Stimulated activated CD4-positive, alpha-beta T cell treated with anti-CD3 and anti-CD28 coated beads, Interleukin-4, amount 100 ng/mL, for 1 hour (primary cell): ENCODE measurements at regions not wholly inside any gene's neighbourhood (a gene's known extent, or its start where the extent isn't known, plus 50 kb on each side); places are given as distances from the start of the nearest gene placed in this dataset.
"Not testable (repeated sequence)": the region's sequence is repeated elsewhere in the genome, so short reads cannot be mapped to it uniquely, and the experiment has no call there.

Experiments used
- DNase-seq: peaks from one replicate; pipeline ENCODE4 v3.0.0-alpha.2; 2020

- DNase-seq = not testable (repeated sequence)
Observed at GRCh38 chr15:101876031-101876430, 64.0 kb downstream of the OR4F15 start.

GRCh38 chr15:101877649-101878048 lies 65.6 kb downstream of the OR4F15 start:
- DNase-seq = not testable (repeated sequence)

GRCh38 chr15:101912349-101913287 lies 100.6 kb downstream of the OR4F15 start:
- DNase-seq = not testable (repeated sequence)

GRCh38 chr15:101924554-101924953 lies 112.6 kb downstream of the OR4F15 start:
- DNase-seq = not testable (repeated sequence)

GRCh38 chr15:101934506-101934905 lies 122.5 kb downstream of the OR4F15 start:
- DNase-seq = not testable (repeated sequence)

- DNase-seq = not testable (repeated sequence)
Observed at GRCh38 chr15:101937362-101937761, 125.4 kb downstream of the OR4F15 start.

- not testable (repeated sequence) for DNase-seq
Observed at GRCh38 chr15:101938555-101938954, 126.6 kb downstream of the OR4F15 start.

GRCh38 chr15:101945896-101946295 lies 133.9 kb downstream of the OR4F15 start:
- DNase-seq = not testable (repeated sequence)

- DNase-seq = not testable (repeated sequence)
Observed at GRCh38 chr15:101948491-101949010, 136.5 kb downstream of the OR4F15 start.

GRCh38 chr15:101949380-101950065 lies 137.5 kb downstream of the OR4F15 start:
- DNase-seq = not testable (repeated sequence)

- DNase-seq = not testable (repeated sequence)
Observed at GRCh38 chr15:101953993-101954392, 142.0 kb downstream of the OR4F15 start.

- not testable (repeated sequence) for DNase-seq
Observed at GRCh38 chr15:101955840-101956239, 143.8 kb downstream of the OR4F15 start.

GRCh38 chr15:101958656-101959055 lies 146.7 kb downstream of the OR4F15 start:
- DNase-seq = not testable (repeated sequence)

- DNase-seq = peak; percentile 3
Observed at GRCh38 chr15:101961263-101961662, 149.3 kb downstream of the OR4F15 start.

- DNase-seq = not testable (repeated sequence)
Observed at GRCh38 chr15:101961765-101962164, 149.8 kb downstream of the OR4F15 start.

GRCh38 chr15:101963687-101964086 lies 151.7 kb downstream of the OR4F15 start:
- DNase-seq = not testable (repeated sequence)

GRCh38 chr15:101965353-101965752 lies 153.4 kb downstream of the OR4F15 start:
- not testable (repeated sequence) for DNase-seq

GRCh38 chr15:101965860-101966259 lies 153.9 kb downstream of the OR4F15 start:
- DNase-seq = peak; percentile 8

GRCh38 chr15:101967364-101967763 lies 155.4 kb downstream of the OR4F15 start:
- DNase-seq = not testable (repeated sequence)

- not testable (repeated sequence) for DNase-seq
Observed at GRCh38 chr15:101970605-101971004, 158.6 kb downstream of the OR4F15 start.

GRCh38 chr15:101977281-101977680 lies 165.3 kb downstream of the OR4F15 start:
- not testable (repeated sequence) for DNase-seq

GRCh38 chr15:101980206-101980910 lies 168.4 kb downstream of the OR4F15 start:
- DNase-seq = peak; percentile 11
